Astrocyte (in vitro differentiated cells and primary cell): ENCODE measurements at regions not wholly inside any gene's neighbourhood (a gene's known extent, or its start where the extent isn't known, plus 50 kb on each side); places are given as distances from the start of the nearest gene placed in this dataset.

Source experiments
- CTCF ChIP-seq: IDR thresholded peaks from 2 replicates; pipeline ENCODE4 v1.5.1; 2011; ENCODE audit warnings: low read depth, mild to moderate bottlenecking, inconsistent platforms, low read length, moderate library complexity; ENCODE audit not compliant: insufficient read depth
- EZH2 ChIP-seq: IDR thresholded peaks from 2 replicates; pipeline ENCODE4 v1.6.1; 2012; ENCODE audit warnings: mild to moderate bottlenecking, low read length, inconsistent platforms; ENCODE audit not compliant: insufficient read depth

- TF ChIP-seq CTCF (no peak), EZH2 (no peak)
These were observed 763.6 kb downstream of the ADGRL2 start for GRCh38 chr1:82564333-82564732.
